Neuronal stem cell (in vitro differentiated cells): ENCODE measurements at regions not wholly inside any gene's neighbourhood (a gene's known extent, or its start where the extent isn't known, plus 50 kb on each side); places are given as distances from the start of the nearest gene placed in this dataset.
"Not testable (repeated sequence)": the region's sequence is repeated elsewhere in the genome, so short reads cannot be mapped to it uniquely, and the experiment has no call there.

ENCODE experiments used
- DNase-seq: peaks from one replicate; pipeline ENCODE4 v3.0.0-alpha.2; 2013; ENCODE audit warnings: low spot score
- H2AFZ ChIP-seq: one replicate; pipeline ENCODE4 v1.6.1; 2013; ENCODE audit warnings: mild to moderate bottlenecking, low read length, inconsistent platforms
- H2AK5ac ChIP-seq: 2 replicates; pipeline ENCODE4 v1.6.1; 2013; ENCODE audit warnings: low read depth, mild to moderate bottlenecking, inconsistent platforms, low read length, moderate library complexity, mixed read lengths
- H2BK120ac ChIP-seq: 2 replicates; pipeline ENCODE4 v1.6.1; 2013; ENCODE audit warnings: low read depth, mild to moderate bottlenecking, inconsistent platforms, low read length, moderate library complexity, mixed read lengths
- H2BK12ac ChIP-seq: one replicate; pipeline ENCODE4 v1.6.1; 2013; ENCODE audit warnings: low read length, inconsistent platforms
- H2BK15ac ChIP-seq: 2 replicates; pipeline ENCODE4 v1.6.1; 2013; ENCODE audit warnings: mild to moderate bottlenecking, low read length, inconsistent platforms, mixed read lengths
- H2BK5ac ChIP-seq: one replicate; pipeline ENCODE4 v1.6.1; 2013; ENCODE audit warnings: inconsistent platforms, mild to moderate bottlenecking, low read length, moderate library complexity
- H3K14ac ChIP-seq: one replicate; pipeline ENCODE4 v1.6.1; 2013; ENCODE audit warnings: low read length, inconsistent platforms
- H3K18ac ChIP-seq: 2 replicates; pipeline ENCODE4 v1.6.1; 2013; ENCODE audit warnings: low read length, inconsistent platforms
- H3K23ac ChIP-seq: 2 replicates; pipeline ENCODE4 v1.6.1; 2013; ENCODE audit warnings: low read depth, mild to moderate bottlenecking, mixed read lengths, low read length, inconsistent platforms; ENCODE audit not compliant: poor library complexity
- H3K27ac ChIP-seq: replicated peaks from 3 replicates; pipeline ENCODE4 v1.5.1; 2013; ENCODE audit warnings: low read length, inconsistent platforms
- H3K27me3 ChIP-seq, 3 experiments: 2 replicates each; pipeline ENCODE4 v1.6.1; 2013; ENCODE audit warnings: low read length in 3 of 3, mild to moderate bottlenecking in 2 of 3, inconsistent platforms in 1 of 3, low read depth in 1 of 3, mixed read lengths in 1 of 3, moderate library complexity in 1 of 3; ENCODE audit not compliant: control insufficient read depth in 3 of 3, insufficient read depth in 3 of 3
- H3K36me3 ChIP-seq, 2 donors: replicated peaks in 1 of 2; 2 replicates each; pipeline ENCODE4 v1.6.1; 2013; ENCODE audit warnings: low read length in 2 of 2; ENCODE audit not compliant: control insufficient read depth in 2 of 2, insufficient read depth in 2 of 2
- H3K4ac ChIP-seq: 2 replicates; pipeline ENCODE4 v1.6.1; 2013; ENCODE audit warnings: inconsistent platforms, mild to moderate bottlenecking, low read length, moderate library complexity
- H3K4me1 ChIP-seq, 2 donors: 1 replicate in 1 of 2; 2 replicates in 1 of 2; pipeline ENCODE4 v1.6.1; 2013; ENCODE audit warnings: low read length in 2 of 2, low read depth in 1 of 2; ENCODE audit not compliant: control insufficient read depth in 2 of 2, insufficient read depth in 1 of 2
- H3K4me2 ChIP-seq: one replicate; pipeline ENCODE4 v1.6.1; 2013; ENCODE audit warnings: mild to moderate bottlenecking, low read length, inconsistent platforms; ENCODE audit not compliant: insufficient read depth, poor library complexity, severe bottlenecking
- H3K4me3 ChIP-seq, 2 donors: 2 replicates each; pipeline ENCODE4 v1.5.1; 2013; ENCODE audit warnings: low read length in 2 of 2, mild to moderate bottlenecking in 2 of 2, inconsistent platforms in 1 of 2, moderate library complexity in 1 of 2
- H3K79me1 ChIP-seq: one replicate; pipeline ENCODE4 v1.6.1; 2013; ENCODE audit warnings: low read depth, mild to moderate bottlenecking, inconsistent platforms, low read length, moderate library complexity
- H3K9ac ChIP-seq: one replicate; pipeline ENCODE4 v1.6.1; 2013; ENCODE audit warnings: mild to moderate bottlenecking, low read depth, low read length, inconsistent platforms; ENCODE audit not compliant: poor library complexity
- H3K9me3 ChIP-seq, 2 donors: replicated peaks in 1 of 2; 2 replicates each; pipeline versions ENCODE3 to v1.6.1; 2013; ENCODE audit warnings: low read length in 2 of 2, mild to moderate bottlenecking in 2 of 2, inconsistent platforms in 1 of 2, low read depth in 1 of 2, mixed read lengths in 1 of 2, moderate library complexity in 1 of 2; ENCODE audit not compliant: control insufficient read depth in 2 of 2, insufficient read depth in 1 of 2
- H4K8ac ChIP-seq: one replicate; pipeline ENCODE4 v1.6.1; 2013; ENCODE audit warnings: low read depth, mild to moderate bottlenecking, inconsistent platforms, low read length, moderate library complexity
- H4K91ac ChIP-seq: one replicate; pipeline ENCODE4 v1.6.1; 2013; ENCODE audit warnings: low read length, low read depth, mild to moderate bottlenecking, inconsistent platforms; ENCODE audit not compliant: poor library complexity
- WGBS, 2 donors: extraction: QIAGEN DNeasy Blood & Tissue Kit; methylation state at CpG; one replicate each; pipeline ENCODE4 v1.1.7; 2013; ENCODE audit warnings: missing lambda C conversion rate in 2 of 2, mixed read lengths in 1 of 2; ENCODE audit not compliant: insufficient read length in 2 of 2, insufficient replicate concordance in 1 of 2; ENCODE audit errors: extremely low coverage in 2 of 2; 5-methylcytosine and 5-hydroxymethylcytosine counted together

- H3K79me1 ChIP-seq, H4K91ac ChIP-seq, DNase-seq, H3K9me3 ChIP-seq, H3K4me3 ChIP-seq, H3K4me2 ChIP-seq, H2AFZ ChIP-seq, H3K27ac ChIP-seq, H3K36me3 ChIP-seq, H2BK15ac ChIP-seq, H3K4ac ChIP-seq, H2BK120ac ChIP-seq, H3K27me3 ChIP-seq, H2BK5ac ChIP-seq, H3K4me1 ChIP-seq: not testable (repeated sequence)
- H4K8ac ChIP-seq: peak overlapping the region; percentile 55
- H2AK5ac ChIP-seq: peak overlapping the region; percentile 90
- no CpG with 5 or more reads among the region's 9 CpGs for WGBS, 2 donors
- peak overlapping the region; percentile 78 for H2BK12ac ChIP-seq
- peak overlapping the region; percentile 91 for H3K18ac ChIP-seq
- H3K9ac ChIP-seq: peak overlapping the region; percentile 55
- H3K14ac ChIP-seq: peak overlapping the region; percentile 91
- peak overlapping the region; percentile 98 for H3K23ac ChIP-seq
Observed at GRCh38 chr7:159203253-159203652, 58.6 kb upstream of the VIPR2 start.

- WGBS, 2 donors: no CpG with 5 or more reads among the region's 16 CpGs
- H3K18ac ChIP-seq: no peak overlapping the region
- DNase-seq: no peak
- no peak overlapping the region for H2BK5ac ChIP-seq
- no peaks in the 10 kb centered on the region for H3K4me1 ChIP-seq
- no peak overlapping the region for H2AK5ac ChIP-seq
- peaks cover 0 to 3% (median 0%) of the 10 kb centered on the region in 3 experiments for H3K27me3 ChIP-seq
- no peak overlapping the region for H2BK120ac ChIP-seq
- no peak overlapping the region for H3K4ac ChIP-seq
- H3K4me3 ChIP-seq: no peak overlapping the region
- H3K9me3 ChIP-seq: peaks cover 3 to 9% of the 10 kb centered on the region in 2 donors
- no peak overlapping the region for H2BK12ac ChIP-seq
- no peak overlapping the region for H3K9ac ChIP-seq
- no peak overlapping the region for H3K23ac ChIP-seq
- H3K79me1 ChIP-seq: no peaks in the 10 kb centered on the region
- H4K91ac ChIP-seq: no peak overlapping the region
- no peak overlapping the region for H2BK15ac ChIP-seq
- no peak overlapping the region for H3K27ac ChIP-seq
- no peak overlapping the region for H2AFZ ChIP-seq
- peak overlapping the region; percentile 84 for H3K14ac ChIP-seq
- H3K4me2 ChIP-seq: no peak overlapping the region
- no peak overlapping the region for H4K8ac ChIP-seq
- no peaks in the 10 kb centered on the region for H3K36me3 ChIP-seq
Observed at GRCh38 chr7:159201722-159202330, 57.2 kb upstream of the VIPR2 start.

GRCh38 chr7:159200421-159200820 lies 55.8 kb upstream of the VIPR2 start:
- Histone ChIP-seq H3K9me3 (peaks cover 3 to 9% of the 10 kb centered on the region in 2 donors), H2BK12ac (no peak overlapping the region), H2BK15ac (no peak overlapping the region), H2BK120ac (no peak overlapping the region), H3K36me3 (no peaks in the 10 kb centered on the region), H2AK5ac (no peak overlapping the region), H3K18ac (no peak overlapping the region), H3K9ac (no peak overlapping the region), H3K27me3 (peaks cover 0 to 3% (median 0%) of the 10 kb centered on the region in 3 experiments), H3K79me1 (no peaks in the 10 kb centered on the region), H2BK5ac (no peak overlapping the region), H3K4me1 (no peaks in the 10 kb centered on the region), H3K14ac (no peak overlapping the region), H3K4me3 (no peak overlapping the region), H4K91ac (no peak overlapping the region), H3K27ac (no peak overlapping the region), H3K4me2 (no peak overlapping the region), H4K8ac (no peak overlapping the region), H2AFZ (no peak overlapping the region), H3K23ac (no peak overlapping the region), H3K4ac (no peak overlapping the region)
- no peak for DNase-seq
- WGBS, 2 donors: no CpG with 5 or more reads among the region's 14 CpGs

GRCh38 chr7:159198016-159198724 lies 53.5 kb upstream of the VIPR2 start:
- H3K9ac ChIP-seq: no peak overlapping the region
- H2BK12ac ChIP-seq: no peak overlapping the region
- H3K4me2 ChIP-seq: no peak overlapping the region
- H2AFZ ChIP-seq: no peak overlapping the region
- peak overlapping the region; percentile 21 for H2BK15ac ChIP-seq
- peaks cover 0 to 7% of the 10 kb centered on the region in 2 donors for H3K9me3 ChIP-seq
- H4K91ac ChIP-seq: no peak overlapping the region
- H3K27me3 ChIP-seq: peaks cover 0 to 6% (median 0%) of the 10 kb centered on the region in 3 experiments
- no peak overlapping the region for H3K18ac ChIP-seq
- H3K4ac ChIP-seq: no peak overlapping the region
- no peak overlapping the region for H3K14ac ChIP-seq
- no peak for DNase-seq
- WGBS, 2 donors: no CpG with 5 or more reads among the region's 15 CpGs
- H3K23ac ChIP-seq: peak overlapping the region; percentile 17
- H3K79me1 ChIP-seq: no peaks in the 10 kb centered on the region
- H3K27ac ChIP-seq: no peak overlapping the region
- no peaks in the 10 kb centered on the region for H3K4me1 ChIP-seq
- peak overlapping the region in 1 of 2 donors; percentile 36 for H3K4me3 ChIP-seq
- no peak overlapping the region for H2BK120ac ChIP-seq
- H2AK5ac ChIP-seq: peak overlapping the region; percentile 6
- H4K8ac ChIP-seq: no peak overlapping the region
- H2BK5ac ChIP-seq: no peak overlapping the region
- no peaks in the 10 kb centered on the region for H3K36me3 ChIP-seq
